Left forelimb (tissue), 1 donor: ENCODE measurements at regions not wholly inside any gene's neighbourhood (a gene's known extent, or its start where the extent isn't known, plus 50 kb on each side); places are given as distances from the start of the nearest gene placed in this dataset.
"Not testable (repeated sequence)": the region's sequence is repeated elsewhere in the genome, so short reads cannot be mapped to it uniquely, and the experiment has no call there.

Experiments
- DNase-seq: peaks from one replicate; pipeline ENCODE4 v3.0.0-alpha.2; 2018; ENCODE audit warnings: low spot score

DNA sequence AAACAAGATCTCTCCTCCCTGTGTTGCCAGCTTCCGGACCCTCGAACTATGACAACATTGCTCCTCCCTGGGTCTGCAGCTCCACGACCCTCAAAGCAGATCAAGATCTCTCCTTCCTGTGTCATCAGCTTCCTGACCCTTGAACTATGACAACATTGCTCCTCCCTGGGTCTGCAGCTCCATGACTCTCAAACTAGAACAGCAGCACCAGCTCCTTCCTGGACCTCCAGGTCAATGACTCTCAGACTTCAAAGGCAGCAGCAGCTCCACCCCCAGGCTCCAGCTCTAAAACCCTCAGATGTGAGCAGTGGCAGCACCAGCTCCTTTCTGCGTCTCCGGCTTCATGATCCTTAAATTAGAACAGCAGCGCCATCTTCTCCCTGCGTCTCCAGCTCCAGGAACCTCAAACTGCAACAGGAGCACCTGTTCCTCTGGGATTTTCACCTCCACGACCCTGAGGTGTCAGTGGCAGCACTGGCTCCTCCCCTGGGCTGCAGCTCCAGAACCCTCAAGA is 341.0 kb upstream of the SULF2 start:
- no peak for DNase-seq

DNA sequence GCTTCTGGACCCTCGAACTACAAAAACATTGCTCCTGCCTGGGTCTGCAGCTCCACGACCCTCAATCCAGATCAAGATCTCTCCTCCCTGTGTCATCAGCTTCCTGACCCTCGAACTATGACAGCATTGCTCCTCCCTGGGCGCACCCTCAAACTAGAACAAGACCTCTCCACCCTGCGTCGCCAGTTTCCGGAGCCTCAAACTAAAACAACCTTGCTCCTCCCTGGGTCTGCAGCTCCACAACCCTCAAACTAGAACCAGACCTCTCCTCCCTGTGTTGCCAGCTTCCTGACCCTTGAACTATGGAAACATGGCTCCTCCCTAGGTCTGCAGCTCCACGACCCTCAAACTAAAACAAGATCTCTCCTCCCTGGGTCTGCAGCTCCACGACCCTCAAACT is 339.7 kb upstream of the SULF2 start:
- no peak for DNase-seq

DNA sequence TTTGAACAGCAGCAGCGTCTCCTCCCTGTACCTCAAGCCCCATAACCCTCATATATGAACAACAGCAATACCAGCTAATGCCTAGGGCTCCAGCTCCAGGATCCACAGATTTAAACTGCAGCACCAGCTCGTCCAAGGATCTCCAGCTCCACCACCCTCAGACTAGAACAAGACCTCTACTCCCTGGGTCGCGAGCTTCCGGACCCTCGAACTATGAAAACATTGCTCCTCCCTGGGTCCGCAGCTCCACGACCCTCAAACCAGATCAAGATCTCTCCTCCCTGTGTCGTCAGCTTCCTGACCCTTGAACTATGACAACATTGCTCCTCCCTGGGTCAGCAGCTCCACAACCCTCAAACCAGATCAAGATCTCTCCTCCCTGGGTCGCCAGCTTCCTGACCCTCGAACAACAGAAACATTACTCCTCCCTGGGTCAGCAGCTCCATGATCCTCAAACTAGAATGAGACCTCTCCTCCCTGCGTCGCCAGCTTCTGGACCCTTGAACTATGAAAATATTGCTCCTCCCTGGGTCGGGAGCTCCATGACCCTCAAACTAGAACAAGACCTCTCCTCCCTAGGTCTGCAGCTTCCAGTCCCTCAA is 339.0 kb upstream of the SULF2 start:
- no peak for DNase-seq

DNA sequence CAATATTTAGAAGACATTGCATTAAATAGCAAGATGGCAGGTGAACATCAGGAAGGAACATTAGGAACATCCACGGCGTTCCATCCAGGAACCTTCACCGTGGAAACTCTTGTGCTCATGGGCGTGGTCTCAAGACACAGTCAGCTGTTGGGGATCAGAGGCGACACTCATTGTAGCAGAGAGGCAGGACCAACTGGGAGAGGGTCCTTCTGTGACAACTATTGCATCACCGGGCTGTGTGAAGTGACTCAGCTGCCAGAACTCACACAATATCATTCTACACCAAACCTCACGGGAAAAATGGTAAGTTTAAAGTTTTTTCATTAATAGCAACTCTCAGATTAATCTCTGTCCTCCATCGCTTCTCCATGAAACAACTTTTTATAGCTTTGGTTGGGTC is 334.8 kb upstream of the SULF2 start:
- no peak for DNase-seq

DNA sequence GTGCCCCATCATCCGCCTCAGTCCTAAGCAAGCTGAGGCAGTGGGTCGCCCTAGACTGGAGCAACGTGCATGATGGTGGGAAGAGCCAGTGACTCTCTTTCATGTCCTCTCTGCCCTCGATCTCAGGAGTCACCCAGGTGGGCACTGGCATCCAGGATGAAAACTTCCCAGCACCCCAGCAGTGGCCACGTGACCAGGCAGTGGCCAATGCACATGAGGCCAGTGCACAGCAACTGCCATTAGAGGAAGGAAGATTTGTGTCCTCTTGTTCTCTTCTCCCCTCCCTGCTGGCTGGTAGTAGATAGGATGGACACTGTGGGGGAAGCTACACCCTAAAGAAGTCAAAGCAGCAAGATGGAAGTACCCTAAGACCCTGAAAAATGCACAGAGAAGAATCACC is 334.1 kb upstream of the SULF2 start:
- DNase-seq: not testable (repeated sequence)

DNA sequence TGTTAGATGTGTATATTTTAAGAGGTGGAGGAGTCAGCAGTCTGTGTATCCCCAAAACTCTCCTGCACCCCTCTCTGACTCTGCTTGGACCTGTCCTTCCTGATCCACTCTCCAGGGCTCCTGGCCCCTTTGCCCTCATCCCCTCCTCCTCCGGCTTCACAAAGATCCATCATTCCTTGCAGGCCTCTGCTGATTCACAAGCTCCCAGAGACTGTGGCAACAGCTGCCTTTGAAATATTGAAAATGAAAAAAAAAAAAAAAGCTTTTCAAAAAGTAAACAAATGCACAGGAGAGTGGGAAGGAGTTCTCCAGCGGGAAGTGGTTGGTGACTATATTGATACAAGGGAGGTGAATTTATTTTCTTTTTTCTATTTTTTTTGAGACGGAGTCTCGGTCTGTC is 330.2 kb upstream of the SULF2 start:
- no peak for DNase-seq

DNA sequence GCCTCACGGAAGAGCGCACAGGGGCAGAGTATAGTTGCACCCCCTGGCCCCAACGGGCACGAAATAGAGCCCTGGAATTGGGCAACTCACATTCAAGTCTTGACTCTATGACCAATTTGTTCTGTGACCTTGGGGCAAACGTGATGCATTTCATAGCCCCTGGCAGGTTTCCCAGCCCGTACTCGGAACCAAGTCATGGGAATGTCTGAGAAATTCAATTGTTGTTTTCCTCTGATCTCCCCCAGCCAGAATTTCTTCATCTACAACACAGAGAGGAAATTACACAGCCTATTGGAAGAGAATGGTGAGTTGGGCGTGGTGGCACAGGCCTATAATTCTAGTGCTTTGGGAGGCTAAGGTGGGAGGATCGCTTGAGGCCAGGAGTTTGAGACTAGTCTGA is 322.3 kb upstream of the SULF2 start:
- DNase-seq: no peak

DNA sequence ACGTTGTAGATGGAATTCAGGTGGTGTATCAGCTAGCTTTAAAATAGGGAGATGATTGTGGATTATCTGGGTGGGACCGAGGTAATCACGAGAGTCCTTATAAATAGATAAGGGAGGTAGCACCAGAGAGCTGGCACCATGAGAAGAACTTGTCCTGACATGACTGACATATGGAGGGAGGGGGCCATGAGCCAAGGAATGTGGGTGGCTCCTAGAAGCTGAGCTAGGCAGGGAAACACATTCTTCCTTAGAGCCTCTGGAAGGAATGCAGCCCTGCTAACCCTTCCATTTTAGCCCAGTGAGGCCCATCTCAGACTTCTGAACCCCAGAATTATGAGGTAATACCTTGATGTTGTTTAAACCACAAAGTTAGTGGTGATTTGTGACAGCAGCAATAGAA is 321.1 kb upstream of the SULF2 start:
- DNase-seq: no peak

DNA sequence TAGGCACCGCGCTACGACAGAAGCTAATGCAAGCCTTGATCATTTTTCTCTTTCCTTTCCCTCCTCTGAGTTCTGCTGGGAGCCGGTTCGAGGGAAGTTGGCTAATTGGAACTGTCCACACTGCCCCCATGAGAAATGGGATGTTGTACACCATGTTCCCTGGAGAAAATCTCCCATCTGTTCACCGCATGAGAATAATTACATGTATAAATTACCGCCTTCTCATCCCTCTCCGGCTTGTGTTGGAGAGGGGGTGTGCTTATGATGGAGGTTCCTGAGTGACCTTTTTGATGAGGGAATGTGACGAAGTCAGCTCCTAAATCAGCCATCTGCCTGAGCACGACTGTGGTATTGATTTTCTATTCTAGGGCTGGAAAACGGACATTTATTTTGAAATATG is 320.2 kb upstream of the SULF2 start:
- no peak for DNase-seq

DNA sequence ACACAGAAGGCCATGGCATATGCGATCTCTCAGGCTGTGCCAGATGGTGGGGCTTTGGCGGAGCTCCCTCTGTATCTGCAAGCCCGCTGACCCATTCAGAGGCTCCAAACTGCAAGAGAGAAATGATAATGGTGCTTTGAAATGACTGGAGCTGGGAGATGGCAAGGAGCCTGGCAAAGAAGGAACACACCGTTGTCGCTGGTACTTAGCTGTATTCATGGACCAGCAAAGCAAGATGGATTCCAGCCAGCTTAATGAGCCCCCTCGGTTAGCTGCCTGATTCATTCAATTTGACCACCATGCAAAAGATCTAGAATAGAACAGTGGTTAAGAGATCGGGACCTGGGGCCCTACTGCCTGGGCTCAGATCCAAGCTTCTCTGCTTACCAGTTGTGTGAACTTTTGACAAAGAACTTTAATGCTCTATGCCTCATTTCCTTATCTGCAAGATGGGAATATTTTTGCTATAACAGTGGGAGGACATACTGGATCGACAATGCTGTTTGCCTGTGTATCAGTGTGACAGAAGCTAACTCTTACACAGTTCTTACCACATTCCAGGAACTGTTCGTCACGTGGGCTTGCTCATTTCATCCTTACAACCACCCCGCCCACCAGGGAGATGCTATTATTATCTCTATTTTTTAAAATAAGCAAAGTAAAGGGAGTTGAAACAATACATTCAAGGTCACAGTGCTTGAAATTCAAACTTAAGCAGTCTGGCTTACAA is 317.8 kb upstream of the SULF2 start:
- no peak for DNase-seq

DNA sequence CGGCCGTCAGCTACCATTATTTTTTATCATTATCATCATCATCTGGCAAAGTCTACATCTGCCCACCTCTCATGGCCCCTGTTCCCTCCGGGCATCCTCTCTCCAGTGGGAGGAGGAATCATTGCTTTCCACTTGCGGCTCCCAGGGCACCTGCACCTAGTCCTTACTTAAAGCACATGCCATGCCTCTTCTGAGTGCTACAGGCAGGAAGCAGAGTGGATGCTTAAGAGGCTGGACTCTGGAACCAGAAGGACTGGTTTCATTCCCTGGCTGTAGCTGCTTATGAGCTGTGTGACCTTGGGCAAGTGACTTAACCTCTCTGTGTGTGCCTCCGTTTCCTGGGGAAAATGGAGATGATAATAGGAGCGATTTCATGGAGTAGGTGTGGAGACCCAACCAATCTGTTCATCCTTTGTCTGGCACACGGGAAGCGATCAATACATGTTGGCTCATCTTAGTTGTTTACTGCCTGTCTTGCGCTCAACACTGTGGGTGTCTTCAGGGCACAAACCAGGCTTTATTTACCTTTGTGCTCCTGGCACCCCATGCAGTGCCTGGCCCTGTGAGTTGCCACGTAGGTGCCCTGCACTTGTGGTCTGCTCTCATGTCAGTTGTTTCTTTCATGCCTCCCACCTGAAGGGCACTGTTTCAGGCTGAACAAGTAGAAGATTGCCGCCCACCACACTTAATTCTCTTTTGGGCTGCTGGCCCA is 317.0 kb upstream of the SULF2 start:
- no peak for DNase-seq

DNA sequence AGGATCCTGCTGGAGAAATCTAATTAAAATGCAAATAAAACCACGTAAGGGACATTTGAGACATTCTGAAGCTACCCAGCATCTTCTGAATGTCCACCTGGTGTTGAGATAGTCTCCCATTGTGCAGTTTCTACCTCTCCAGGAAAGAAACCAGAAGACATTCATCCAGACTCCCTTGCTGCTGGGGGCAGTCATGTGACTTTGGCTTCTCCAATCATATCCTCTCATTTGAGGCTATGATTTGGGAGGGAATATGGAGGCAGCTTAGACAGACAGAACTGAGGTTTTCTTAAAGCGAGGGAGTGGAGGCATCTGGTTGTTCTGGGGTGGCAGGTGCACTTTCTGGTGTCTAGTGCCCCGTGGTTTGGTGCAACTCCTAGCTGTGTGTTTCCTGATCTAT is 315.2 kb upstream of the SULF2 start:
- no peak for DNase-seq

DNA sequence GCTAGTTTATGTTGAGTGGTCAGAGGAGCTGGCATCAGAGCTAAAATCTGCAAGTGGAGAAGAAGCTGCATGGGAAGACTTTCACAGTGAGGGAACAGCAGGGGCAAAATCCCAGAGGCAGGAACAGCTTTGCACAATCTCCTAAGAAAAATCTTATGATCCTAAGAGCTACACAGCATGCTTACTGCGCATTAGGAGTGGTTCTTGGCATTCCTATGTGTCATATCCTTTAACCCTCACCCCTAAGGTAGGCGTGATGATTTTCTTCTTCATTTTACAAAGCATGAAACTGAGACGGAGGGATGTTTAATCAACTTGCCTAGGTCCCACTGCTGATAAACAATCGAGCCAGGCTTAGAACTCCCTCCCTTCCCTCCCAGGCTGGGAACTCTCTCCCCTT is 313.6 kb upstream of the SULF2 start:
- no peak for DNase-seq

DNA sequence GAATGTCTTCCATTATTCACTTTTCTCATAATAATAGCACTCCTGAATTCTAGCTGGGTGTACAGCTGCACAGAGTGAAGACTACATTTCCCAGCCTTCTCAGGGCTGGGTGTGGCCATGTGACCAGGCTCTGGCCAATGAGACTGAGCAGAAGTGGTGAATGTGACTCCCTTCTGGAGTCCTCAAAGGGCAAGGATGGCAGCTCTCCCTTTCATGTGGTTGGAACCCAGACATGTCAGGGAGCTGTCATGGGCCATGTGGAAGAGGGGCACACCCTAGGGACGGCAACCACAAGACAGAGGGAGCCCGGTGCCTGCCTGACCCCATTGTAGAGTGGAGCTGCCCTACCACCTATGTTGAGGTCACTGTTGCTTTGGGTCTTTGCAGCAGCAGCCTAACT is 312.8 kb upstream of the SULF2 start:
- DNase-seq: no peak

DNA sequence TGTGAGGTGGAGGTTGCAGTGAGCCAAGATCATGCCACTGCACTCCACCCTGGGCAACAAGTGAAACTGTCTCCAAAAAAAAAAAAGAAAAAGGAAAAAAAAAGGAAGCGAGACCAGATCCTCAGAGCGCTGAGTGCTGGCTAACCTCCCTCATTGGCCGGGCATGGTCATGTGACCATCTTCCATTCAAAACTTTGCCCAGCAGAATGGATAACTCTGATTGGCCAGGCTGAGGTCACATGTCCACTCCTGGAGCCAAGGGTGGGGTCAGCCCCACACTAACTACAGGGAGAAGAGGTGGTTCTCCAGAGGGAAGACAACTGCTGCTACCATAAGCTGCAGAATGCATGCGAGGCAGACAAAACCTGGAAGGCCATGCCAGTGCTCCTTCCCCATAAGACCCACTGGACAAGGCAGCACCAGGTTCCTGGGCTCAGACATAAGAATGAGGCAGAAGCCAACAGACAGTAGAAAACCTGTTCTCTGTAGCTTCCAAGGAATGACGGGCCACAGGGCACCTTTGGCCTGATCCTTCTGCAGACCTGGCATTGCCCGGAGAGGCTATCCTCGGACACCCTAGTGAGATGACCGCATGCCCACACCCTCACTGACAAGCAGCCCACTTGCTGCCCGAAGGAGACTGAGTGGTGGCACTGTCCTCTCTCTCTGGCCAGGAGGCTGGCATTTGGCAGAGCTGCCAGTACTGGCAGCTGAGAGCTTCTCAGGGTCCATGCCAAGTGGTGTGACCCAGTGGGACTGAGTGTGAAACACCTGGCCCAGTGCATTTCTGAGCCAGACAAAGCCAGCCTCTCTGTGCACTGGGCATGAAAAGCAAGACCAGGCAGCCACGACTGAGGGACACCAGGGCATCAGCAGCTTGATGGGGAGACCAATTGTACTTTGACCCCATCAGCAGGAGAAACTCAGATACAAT is 311.9 kb upstream of the SULF2 start:
- DNase-seq: no peak

DNA sequence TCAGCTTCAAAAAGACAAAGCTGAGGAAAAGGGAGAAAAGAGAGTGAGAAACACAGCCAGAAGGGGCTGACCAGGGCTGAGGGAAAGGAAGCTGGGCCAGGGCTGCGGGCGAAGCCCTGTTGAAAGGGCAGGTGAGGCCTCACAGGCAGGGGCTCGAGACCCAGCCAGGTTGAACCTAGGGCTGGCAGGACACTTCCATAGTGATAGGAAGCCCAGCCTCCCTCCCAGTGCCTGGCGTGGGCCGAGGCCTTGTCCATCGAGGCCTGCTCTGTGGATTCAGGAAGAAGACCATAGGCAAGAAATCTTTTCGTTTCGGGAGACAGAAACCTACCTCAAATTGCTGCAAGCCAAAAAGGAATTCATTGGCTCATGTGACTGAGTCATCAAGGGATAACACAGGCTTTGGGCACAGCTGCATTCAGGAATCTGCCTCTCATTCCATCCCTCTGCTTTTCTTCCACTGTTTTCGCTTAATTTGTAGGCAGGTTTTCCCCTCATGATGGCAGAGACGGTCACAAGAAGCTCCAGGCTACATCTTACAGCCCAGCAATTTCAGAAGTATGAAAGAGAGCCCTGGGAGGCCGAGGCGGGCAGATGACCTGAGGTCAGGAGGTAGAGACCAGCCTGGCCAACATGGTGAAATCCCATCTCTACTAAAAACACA is 311.1 kb upstream of the SULF2 start:
- no peak for DNase-seq

DNA sequence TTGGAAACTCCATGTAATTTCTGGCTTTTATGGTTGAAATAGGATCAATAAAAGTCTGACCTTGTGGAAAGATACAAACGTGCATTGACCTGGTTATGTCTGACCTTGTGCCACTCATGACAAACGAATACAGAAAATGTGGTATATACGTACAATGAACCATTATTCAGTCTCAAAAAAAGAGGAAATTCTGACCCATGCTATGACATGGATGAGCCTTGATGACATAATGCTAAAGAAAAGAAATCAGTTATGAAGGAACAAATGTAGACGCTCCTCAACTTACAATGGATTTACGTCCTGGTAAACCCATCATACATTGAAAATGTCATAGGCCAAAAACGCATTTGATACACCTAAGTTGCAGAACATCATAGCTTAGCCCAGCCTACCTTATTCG is 309.7 kb upstream of the SULF2 start:
- DNase-seq: no peak

DNA sequence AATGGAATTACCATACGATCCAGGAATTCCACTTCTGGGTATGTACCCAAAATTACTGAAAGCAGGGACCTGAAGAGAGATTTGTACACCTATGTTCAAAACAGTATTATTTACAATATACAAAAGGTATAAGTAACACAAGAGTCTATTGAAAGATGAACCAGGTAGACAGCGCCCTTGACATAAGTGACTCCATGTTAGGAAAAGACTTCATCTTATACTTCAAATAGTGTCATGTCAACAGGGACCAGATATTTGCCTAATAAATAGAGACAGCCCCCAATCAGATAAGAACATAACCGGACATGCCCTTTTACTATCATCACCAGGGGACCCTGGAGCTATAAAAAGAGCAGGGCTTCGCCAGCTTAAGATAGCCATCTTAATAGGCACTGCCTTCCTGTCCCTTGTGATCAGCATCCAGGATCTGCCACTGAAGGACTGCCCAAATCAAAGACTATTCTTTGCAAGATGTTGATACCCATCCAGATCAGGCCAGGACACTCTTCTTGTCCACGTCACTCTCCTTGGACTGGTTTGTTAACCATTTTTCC is 309.0 kb upstream of the SULF2 start:
- DNase-seq: no peak

DNA sequence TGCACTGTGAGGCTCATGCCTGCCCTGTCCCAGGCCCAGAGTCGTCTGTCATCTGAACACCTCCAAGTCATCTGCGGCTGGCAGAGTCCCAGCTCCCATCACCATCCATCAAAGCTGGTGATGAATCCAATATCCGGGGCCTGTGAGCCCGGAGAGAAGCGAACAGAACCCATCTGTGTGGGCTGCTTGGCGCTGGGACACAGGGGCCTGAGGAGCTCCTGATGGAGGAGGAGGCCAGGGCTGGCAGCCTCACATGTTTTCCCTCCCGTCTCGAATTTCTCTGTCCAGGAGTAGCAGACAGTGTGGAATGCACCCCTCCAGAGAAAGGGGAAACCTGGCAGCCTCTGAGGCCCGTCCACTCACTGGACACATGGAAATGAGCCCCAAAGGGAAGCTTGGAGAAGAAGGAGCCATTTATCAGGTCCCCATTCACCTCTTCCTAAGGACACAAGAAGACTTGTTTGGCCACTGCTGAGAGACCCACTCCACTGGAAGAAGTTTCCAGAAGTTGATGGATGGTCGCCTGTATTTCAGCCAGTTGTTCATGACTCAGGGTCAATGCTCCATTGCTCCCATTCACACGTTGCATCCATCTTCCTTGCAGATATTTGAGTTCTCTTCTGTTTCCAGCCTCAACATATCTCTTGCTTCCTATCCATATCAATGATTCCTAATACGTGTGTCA is 307.5 kb upstream of the SULF2 start:
- DNase-seq: no peak

DNA sequence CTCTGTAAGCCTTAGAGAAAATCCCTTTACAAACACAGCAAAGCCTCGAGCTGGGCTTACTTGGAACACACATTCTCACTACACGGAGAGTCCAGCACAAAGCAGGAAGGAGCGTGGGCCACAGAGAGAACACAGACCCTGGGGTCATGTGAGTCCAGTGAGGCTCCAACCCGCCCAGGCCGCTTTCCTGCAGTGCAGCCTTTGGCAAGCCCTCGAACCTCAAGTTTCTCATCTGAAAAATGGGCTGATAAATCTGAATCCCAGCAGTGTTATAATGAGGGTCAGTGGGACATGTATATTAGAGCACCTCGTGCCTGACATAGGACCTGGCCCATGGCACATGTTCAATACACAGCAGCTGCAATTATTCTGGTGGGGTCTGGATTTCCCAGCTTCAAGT is 305.5 kb upstream of the SULF2 start:
- DNase-seq: no peak

DNA sequence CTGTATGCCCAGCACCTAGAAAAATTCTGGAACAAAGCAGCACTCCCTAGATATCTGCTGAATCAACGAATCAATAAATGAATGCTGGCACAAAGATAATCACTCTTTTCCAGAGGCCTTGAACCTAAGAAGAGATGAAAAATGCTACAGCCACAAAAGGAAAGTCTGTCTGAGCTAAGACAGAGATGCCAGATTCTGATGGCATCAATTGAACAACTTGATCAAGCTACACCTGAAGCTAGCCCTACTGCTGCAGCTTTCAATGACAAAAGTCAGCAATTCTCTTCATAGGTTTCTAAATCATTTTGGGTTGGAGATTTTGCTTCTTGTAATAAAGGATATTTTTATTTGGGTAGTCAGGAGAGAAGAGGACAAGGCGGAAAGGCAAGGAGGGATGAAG is 305.0 kb upstream of the SULF2 start:
- DNase-seq: no peak
